PC-3 (cell line): ENCODE measurements at regions not wholly inside any gene's neighbourhood (a gene's known extent, or its start where the extent isn't known, plus 50 kb on each side); places are given as distances from the start of the nearest gene placed in this dataset.

Experiments used
- EZH2phosphoT487 ChIP-seq: fragments of 300-600 bp; sonication (generic); IDR thresholded peaks from 2 replicates; pipeline ENCODE4 v1.6.1; 2018; ENCODE audit warnings: mild to moderate bottlenecking, antibody characterized with exemption, low read length, borderline replicate concordance
- TF ChIP-seq, protein P1 (sequence below): fragments of 300-600 bp; sonication (generic); conservative IDR thresholded peaks from 2 replicates; pipeline ENCODE4 v1.5.1; 2017; ENCODE audit warnings: antibody characterized with exemption, low read depth, mild to moderate bottlenecking, low read length

DNA sequence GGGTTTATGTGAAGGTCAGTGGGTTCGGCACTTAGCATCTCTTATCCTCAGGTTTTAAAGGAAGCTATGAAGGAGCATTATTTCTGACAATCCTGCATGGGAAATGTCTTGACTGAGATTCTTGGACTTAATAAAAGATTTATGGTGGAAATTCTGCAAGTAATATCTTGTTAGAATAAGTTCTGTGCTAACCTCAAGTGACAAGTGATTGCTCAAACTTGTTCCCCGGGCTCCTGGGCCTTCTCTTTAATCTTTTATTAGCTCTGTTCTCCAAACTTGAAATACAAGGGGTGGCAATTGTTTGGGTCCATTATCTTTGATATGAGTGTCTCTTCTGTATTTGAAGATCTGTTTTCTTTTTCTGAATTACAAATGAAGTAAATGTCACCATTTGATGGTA lies 140.6 kb upstream of the CTBP2 start:
- TF ChIP-seq, protein P1, sequence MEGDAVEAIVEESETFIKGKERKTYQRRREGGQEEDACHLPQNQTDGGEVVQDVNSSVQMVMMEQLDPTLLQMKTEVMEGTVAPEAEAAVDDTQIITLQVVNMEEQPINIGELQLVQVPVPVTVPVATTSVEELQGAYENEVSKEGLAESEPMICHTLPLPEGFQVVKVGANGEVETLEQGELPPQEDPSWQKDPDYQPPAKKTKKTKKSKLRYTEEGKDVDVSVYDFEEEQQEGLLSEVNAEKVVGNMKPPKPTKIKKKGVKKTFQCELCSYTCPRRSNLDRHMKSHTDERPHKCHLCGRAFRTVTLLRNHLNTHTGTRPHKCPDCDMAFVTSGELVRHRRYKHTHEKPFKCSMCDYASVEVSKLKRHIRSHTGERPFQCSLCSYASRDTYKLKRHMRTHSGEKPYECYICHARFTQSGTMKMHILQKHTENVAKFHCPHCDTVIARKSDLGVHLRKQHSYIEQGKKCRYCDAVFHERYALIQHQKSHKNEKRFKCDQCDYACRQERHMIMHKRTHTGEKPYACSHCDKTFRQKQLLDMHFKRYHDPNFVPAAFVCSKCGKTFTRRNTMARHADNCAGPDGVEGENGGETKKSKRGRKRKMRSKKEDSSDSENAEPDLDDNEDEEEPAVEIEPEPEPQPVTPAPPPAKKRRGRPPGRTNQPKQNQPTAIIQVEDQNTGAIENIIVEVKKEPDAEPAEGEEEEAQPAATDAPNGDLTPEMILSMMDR = no peak
- TF ChIP-seq EZH2phosphoT487 = no peak
